Right kidney (tissue), 1 donor: ENCODE measurements at regions not wholly inside any gene's neighbourhood (a gene's known extent, or its start where the extent isn't known, plus 50 kb on each side); places are given as distances from the start of the nearest gene placed in this dataset.

Source experiments
- DNase-seq: peaks from one replicate; pipeline ENCODE4 v3.0.0-alpha.2; 2016

- DNase-seq: no peak
These were observed 56.6 kb upstream of the SMOC2 start for GRCh38 chr6:168384045-168385036.

GRCh38 chr6:168385037-168385759, 55.8 kb upstream of the SMOC2 start:
- no peak for DNase-seq

GRCh38 chr6:168385858-168386735, 54.9 kb upstream of the SMOC2 start:
- DNase-seq: no peak

- DNase-seq: no peak
These were observed 54.0 kb upstream of the SMOC2 start for GRCh38 chr6:168386973-168387372.

GRCh38 chr6:168387426-168387825, 53.6 kb upstream of the SMOC2 start:
- no peak for DNase-seq

GRCh38 chr6:168387911-168388310, 53.1 kb upstream of the SMOC2 start:
- no peak for DNase-seq

GRCh38 chr6:168388641-168389633, 52.0 kb upstream of the SMOC2 start:
- DNase-seq: no peak

- DNase-seq: no peak
These were observed 50.1 kb upstream of the SMOC2 start for GRCh38 chr6:168390749-168391420.
